M059J (cell line): ENCODE measurements at regions not wholly inside any gene's neighbourhood (a gene's known extent, or its start where the extent isn't known, plus 50 kb on each side); places are given as distances from the start of the nearest gene placed in this dataset.

Source experiments
- DNase-seq: peaks from one replicate; pipeline ENCODE4 v3.0.0-alpha.2; 2012; ENCODE audit warnings: low read depth

GRCh38 chr2:67970071-67970470 lies 92.7 kb downstream of the C1D start:
- DNase-seq = no peak

- no peak for DNase-seq
Observed at GRCh38 chr2:67970542-67970941, 92.3 kb downstream of the C1D start.

GRCh38 chr2:67974559-67975430 lies 88.0 kb downstream of the C1D start:
- DNase-seq = peak; percentile 28

GRCh38 chr2:67977464-67977863 lies 85.3 kb downstream of the C1D start:
- DNase-seq = no peak

- DNase-seq = no peak
Observed at GRCh38 chr2:67982956-67983355, 79.8 kb downstream of the C1D start.

GRCh38 chr2:67984600-67984999 lies 78.2 kb downstream of the C1D start:
- DNase-seq = no peak

- DNase-seq = no peak
Observed at GRCh38 chr2:67985586-67985985, 77.2 kb downstream of the C1D start.

- DNase-seq = no peak
Observed at GRCh38 chr2:67986258-67986657, 76.5 kb downstream of the C1D start.
